Parathyroid adenoma (tissue), 2 donors: ENCODE measurements at regions not wholly inside any gene's neighbourhood (a gene's known extent, or its start where the extent isn't known, plus 50 kb on each side); places are given as distances from the start of the nearest gene placed in this dataset.

ENCODE experiments used
- H2AFZ ChIP-seq: fragments of 300-600 bp; sonication (generic); one replicate; pipeline ENCODE4 v1.7.0; 2017; ENCODE audit warnings: antibody characterized with exemption, mild to moderate bottlenecking
- H3K27ac ChIP-seq: fragments of 300-600 bp; sonication (generic); one replicate; pipeline ENCODE4 v1.7.0; 2017
- H3K27me3 ChIP-seq: fragments of 300-600 bp; sonication (generic); one replicate; pipeline ENCODE4 v1.7.0; 2017; ENCODE audit warnings: low read length; ENCODE audit not compliant: control insufficient read depth, insufficient read depth
- H3K36me3 ChIP-seq: fragments of 300-600 bp; sonication (generic); one replicate; pipeline ENCODE4 v1.7.0; 2017; ENCODE audit warnings: low read length; ENCODE audit not compliant: control insufficient read depth, insufficient read depth
- H3K4me1 ChIP-seq: fragments of 300-600 bp; sonication (generic); one replicate; pipeline ENCODE4 v1.7.0; 2017; ENCODE audit warnings: control low read depth
- H3K4me2 ChIP-seq: fragments of 300-600 bp; sonication (generic); one replicate; pipeline ENCODE4 v1.7.0; 2017; ENCODE audit warnings: low read length
- H3K4me3 ChIP-seq: fragments of 300-600 bp; sonication (generic); one replicate; pipeline ENCODE4 v1.7.0; 2017; ENCODE audit warnings: low read depth, low read length
- H3K79me2 ChIP-seq: fragments of 300-600 bp; sonication (generic); one replicate; pipeline ENCODE4 v1.7.0; 2017; ENCODE audit warnings: control low read depth
- H3K9ac ChIP-seq: fragments of 300-600 bp; sonication (generic); one replicate; pipeline ENCODE4 v1.7.0; 2017; ENCODE audit warnings: mild to moderate bottlenecking
- H3K9me3 ChIP-seq: fragments of 300-600 bp; sonication (generic); one replicate; pipeline ENCODE4 v1.7.0; 2017; ENCODE audit warnings: low read length; ENCODE audit not compliant: control insufficient read depth
- CTCF ChIP-seq: fragments of 300-600 bp; sonication (generic); IDR thresholded peaks from one replicate; pipeline ENCODE4 v1.7.0; 2017; ENCODE audit warnings: antibody characterized with exemption, mild to moderate bottlenecking
- donor health status: primary hyperparathyroidism.

GRCh38 chr15:96220657-96221056 is 109.8 kb upstream of the NR2F2 start:
- no peak for TF ChIP-seq CTCF
- no peaks in the 10 kb centered on the region for H3K4me1 ChIP-seq

GRCh38 chr15:96222981-96223380 is 107.5 kb upstream of the NR2F2 start:
- Histone ChIP-seq H3K27ac (no peak overlapping the region), H3K9ac (no peak overlapping the region), H3K36me3 (no peaks in the 10 kb centered on the region), H2AFZ (no peak overlapping the region), H3K4me1 (no peaks in the 10 kb centered on the region), H3K79me2 (no peaks in the 10 kb centered on the region), H3K9me3 (no peaks in the 10 kb centered on the region), H3K27me3 (no peaks in the 10 kb centered on the region), H3K4me3 (no peak overlapping the region), H3K4me2 (no peak overlapping the region)
- TF ChIP-seq CTCF = no peak

More at GRCh38 chr15:96220657-96221056, 109.8 kb upstream of the NR2F2 start:
- Histone ChIP-seq H3K9me3 (no peaks in the 10 kb centered on the region), H3K9ac (no peak overlapping the region), H3K4me2 (no peak overlapping the region), H3K36me3 (no peaks in the 10 kb centered on the region), H3K79me2 (no peaks in the 10 kb centered on the region), H3K4me3 (no peak overlapping the region), H3K27me3 (no peaks in the 10 kb centered on the region), H2AFZ (no peak overlapping the region), H3K27ac (no peak overlapping the region)

GRCh38 chr15:96223939-96224338 is 106.6 kb upstream of the NR2F2 start:
- no peaks in the 10 kb centered on the region for H3K4me1 ChIP-seq
- no peaks in the 10 kb centered on the region for H3K36me3 ChIP-seq
- TF ChIP-seq CTCF = no peak
- no peaks in the 10 kb centered on the region for H3K79me2 ChIP-seq
- H3K27me3 ChIP-seq = no peaks in the 10 kb centered on the region
- H3K9ac ChIP-seq = no peak overlapping the region
- H3K27ac ChIP-seq = no peak overlapping the region
- H3K9me3 ChIP-seq = no peaks in the 10 kb centered on the region
- no peak overlapping the region for H3K4me3 ChIP-seq
- H2AFZ ChIP-seq = no peak overlapping the region
- H3K4me2 ChIP-seq = no peak overlapping the region

- Histone ChIP-seq H3K9me3 (no peaks in the 10 kb centered on the region), H3K4me3 (no peak overlapping the region), H3K36me3 (no peaks in the 10 kb centered on the region), H3K27ac (no peak overlapping the region), H3K27me3 (no peaks in the 10 kb centered on the region), H3K79me2 (no peaks in the 10 kb centered on the region), H2AFZ (no peak overlapping the region), H3K4me1 (no peaks in the 10 kb centered on the region), H3K4me2 (no peak overlapping the region), H3K9ac (no peak overlapping the region)
- TF ChIP-seq CTCF = no peak
These were observed 104.7 kb upstream of the NR2F2 start for GRCh38 chr15:96225642-96226259.

- no peak overlapping the region for H3K27ac ChIP-seq
- no peaks in the 10 kb centered on the region for H3K4me1 ChIP-seq
- no peak overlapping the region for H3K4me3 ChIP-seq
- no peaks in the 10 kb centered on the region for H3K36me3 ChIP-seq
- H3K79me2 ChIP-seq = no peaks in the 10 kb centered on the region
- no peak overlapping the region for H3K9ac ChIP-seq
- H2AFZ ChIP-seq = no peak overlapping the region
- H3K4me2 ChIP-seq = no peak overlapping the region
- TF ChIP-seq CTCF = no peak
- no peaks in the 10 kb centered on the region for H3K9me3 ChIP-seq
- no peaks in the 10 kb centered on the region for H3K27me3 ChIP-seq
These were observed 99.8 kb upstream of the NR2F2 start for GRCh38 chr15:96230526-96231181.
